ENCODE measurements at regions not wholly inside any gene's neighbourhood (a gene's known extent, or its start where the extent isn't known, plus 50 kb on each side); places are given as distances from the start of the nearest gene placed in this dataset.

- Histone ChIP-seq H3K27me3 (no peaks in the 10 kb centered on the region), H3K27ac (no peak overlapping the region), H3K36me3 (ENCODE audit: low read depth, missing control alignments) (no peaks in the 10 kb centered on the region), H3K9me3 (no peaks in the 10 kb centered on the region), H3K4me1 (no peaks in the 10 kb centered on the region), H3K4me3 (no peak overlapping the region)
- no peak for DNase-seq
- TF ChIP-seq POLR2A (IDR thresholded peaks at IDR 0.05) (no peak), CTCF (IDR thresholded peaks at IDR 0.05) (no peak)
- WGBS, 2 donors = 57 to 64% methylated on average over 1 of the region's 1 CpG
- intact Hi-C loops (cut with DNase I; ENCODE audit: low total_unique reads) = no loop called here
Observed at GRCh38 chr12:88921434-88921833, 341.2 kb upstream of the KITLG start.

- no peak for DNase-seq
- Histone ChIP-seq H3K36me3 (ENCODE audit: low read depth, missing control alignments) (no peaks in the 10 kb centered on the region), H3K27me3 (no peaks in the 10 kb centered on the region), H3K4me3 (no peak overlapping the region), H3K4me1 (no peaks in the 10 kb centered on the region), H3K27ac (no peak overlapping the region), H3K9me3 (no peaks in the 10 kb centered on the region)
- WGBS, 2 donors = 74 to 75% methylated on average over 1 of the region's 1 CpG
- intact Hi-C loops (cut with DNase I; ENCODE audit: low total_unique reads) = no loop called here
- TF ChIP-seq POLR2A (IDR thresholded peaks at IDR 0.05) (no peak), CTCF (IDR thresholded peaks at IDR 0.05) (no peak)
Observed at GRCh38 chr12:88918161-88918560, 337.9 kb upstream of the KITLG start.

GRCh38 chr12:88914967-88915366 lies 334.7 kb upstream of the KITLG start:
- Histone ChIP-seq H3K9me3 (no peaks in the 10 kb centered on the region), H3K27me3 (no peaks in the 10 kb centered on the region), H3K36me3 (ENCODE audit: low read depth, missing control alignments) (no peaks in the 10 kb centered on the region), H3K4me3 (no peak overlapping the region), H3K27ac (no peak overlapping the region), H3K4me1 (no peaks in the 10 kb centered on the region)
- intact Hi-C loops (cut with DNase I; ENCODE audit: low total_unique reads) = no loop called here
- no peak for TF ChIP-seq POLR2A (IDR thresholded peaks at IDR 0.05)
- no peak for TF ChIP-seq CTCF (IDR thresholded peaks at IDR 0.05)
- DNase-seq = no peak
- 85% methylated on average over 2 of the region's 2 CpGs; no CpG with 5 or more reads in 1 of the 2 donors for WGBS, 2 donors

- no peaks in the 10 kb centered on the region for H3K27me3 ChIP-seq
- H3K4me1 ChIP-seq = no peaks in the 10 kb centered on the region
- TF ChIP-seq CTCF (IDR thresholded peaks at IDR 0.05) (no peak), POLR2A (IDR thresholded peaks at IDR 0.05) (no peak)
- intact Hi-C loops (cut with DNase I; ENCODE audit: low total_unique reads) = no loop called here
- no peak overlapping the region for H3K4me3 ChIP-seq
- 85 to 86% methylated on average over 2 of the region's 2 CpGs for WGBS, 2 donors
- H3K9me3 ChIP-seq = no peaks in the 10 kb centered on the region
- no peak overlapping the region for H3K27ac ChIP-seq
- H3K36me3 ChIP-seq (ENCODE audit: low read depth, missing control alignments) = no peaks in the 10 kb centered on the region
- no peak for DNase-seq
Observed at GRCh38 chr12:88909510-88909909, 329.2 kb upstream of the KITLG start.

GRCh38 chr12:88908345-88908744 lies 328.1 kb upstream of the KITLG start:
- no peaks in the 10 kb centered on the region for H3K9me3 ChIP-seq
- no peaks in the 10 kb centered on the region for H3K27me3 ChIP-seq
- no peak overlapping the region for H3K4me3 ChIP-seq
- intact Hi-C loops (cut with DNase I; ENCODE audit: low total_unique reads) = no loop called here
- TF ChIP-seq POLR2A (IDR thresholded peaks at IDR 0.05) (no peak), CTCF (IDR thresholded peaks at IDR 0.05) (no peak)
- H3K27ac ChIP-seq = no peak overlapping the region
- H3K4me1 ChIP-seq = no peaks in the 10 kb centered on the region
- 87 to 92% methylated on average over 2 of the region's 2 CpGs for WGBS, 2 donors
- no peak for DNase-seq
- H3K36me3 ChIP-seq (ENCODE audit: low read depth, missing control alignments) = no peaks in the 10 kb centered on the region
